ENCODE measurements at regions not wholly inside any gene's neighbourhood (a gene's known extent, or its start where the extent isn't known, plus 50 kb on each side); places are given as distances from the start of the nearest gene placed in this dataset.
"Not testable (repeated sequence)": the region's sequence is repeated elsewhere in the genome, so short reads cannot be mapped to it uniquely, and the experiment has no call there.

GRCh38 chr10:8665322-8665721, 610.8 kb downstream of the GATA3 start:
- in situ Hi-C loops (cut with HindIII; ENCODE audit: low sequenced_read_pairs): no loop called here
- DNase-seq (ENCODE audit: low spot score): no peak

GRCh38 chr10:8670461-8670860, 616.0 kb downstream of the GATA3 start:
- DNase-seq (ENCODE audit: low spot score): no peak
- in situ Hi-C loops (cut with HindIII; ENCODE audit: low sequenced_read_pairs): no loop called here

DNA sequence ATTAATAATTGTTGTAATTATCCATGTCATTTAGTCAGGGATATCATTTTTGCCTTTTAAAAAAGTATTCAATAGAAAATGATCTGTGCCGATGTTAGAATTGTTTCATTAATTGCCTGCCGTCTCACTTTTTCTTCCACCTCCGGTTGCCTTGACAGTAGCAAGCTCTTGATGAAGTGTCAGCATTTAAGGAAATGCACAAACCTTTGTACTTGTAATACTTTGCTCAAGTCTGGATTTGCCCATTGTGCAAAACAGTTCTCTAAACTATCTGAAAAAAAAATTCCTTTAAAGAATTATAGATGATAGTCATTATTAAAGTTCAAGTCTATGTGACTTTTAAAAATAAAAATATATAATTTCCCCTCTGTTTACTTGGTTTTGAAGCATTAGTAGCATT, 619.7 kb downstream of the GATA3 start:
- in situ Hi-C loops (cut with HindIII; ENCODE audit: low sequenced_read_pairs): no loop called here
- DNase-seq (ENCODE audit: low spot score): no peak

DNA sequence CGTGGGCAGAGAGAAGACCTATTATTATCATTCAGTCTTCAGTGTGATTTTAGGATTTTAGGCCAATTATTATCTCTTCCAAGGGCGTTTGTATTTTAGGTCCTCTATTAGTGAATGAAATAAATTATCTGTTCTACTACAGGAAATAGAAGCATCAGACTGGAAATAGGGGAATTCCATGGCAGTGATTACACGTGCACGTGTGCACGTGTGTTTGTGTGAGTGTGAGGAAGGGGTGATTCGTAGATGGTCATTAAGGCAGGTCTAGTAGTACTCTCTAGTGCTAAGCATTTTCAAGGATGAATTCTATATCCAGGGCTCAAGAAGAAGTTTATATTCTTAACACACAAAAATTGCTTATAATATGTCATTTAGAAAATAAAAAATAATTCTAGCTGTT, 623.2 kb downstream of the GATA3 start:
- no peak for DNase-seq (ENCODE audit: low spot score)
- in situ Hi-C loops (cut with HindIII; ENCODE audit: low sequenced_read_pairs): no loop called here

GRCh38 chr10:8684916-8685315, 630.4 kb downstream of the GATA3 start:
- in situ Hi-C loops (cut with HindIII; ENCODE audit: low sequenced_read_pairs); DNase-seq (ENCODE audit: low spot score): not testable (repeated sequence)

GRCh38 chr10:8688881-8689280, 634.4 kb downstream of the GATA3 start:
- in situ Hi-C loops (cut with HindIII; ENCODE audit: low sequenced_read_pairs): no loop called here
- no peak for DNase-seq (ENCODE audit: low spot score)

GRCh38 chr10:8691498-8692017, 637.1 kb downstream of the GATA3 start:
- DNase-seq (ENCODE audit: low spot score): no peak
- in situ Hi-C loops (cut with HindIII; ENCODE audit: low sequenced_read_pairs): no loop called here

DNA sequence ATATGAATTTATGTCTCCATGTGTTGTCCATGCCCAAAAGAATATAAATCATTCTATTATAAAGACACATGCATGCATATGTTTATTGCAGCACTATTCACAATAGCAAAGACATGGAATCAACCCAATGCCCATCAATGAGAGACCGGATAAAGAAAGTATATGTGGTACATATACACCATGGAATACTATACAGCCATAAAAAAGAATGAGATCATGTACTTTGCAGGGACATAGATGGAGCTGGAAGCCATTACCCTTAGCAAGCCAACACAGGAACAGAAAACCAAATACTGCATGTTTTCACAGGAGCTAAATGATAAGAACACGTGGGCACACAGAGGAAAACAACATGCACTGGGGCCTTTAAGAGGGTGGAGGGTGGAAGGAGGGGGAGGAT, 639.1 kb downstream of the GATA3 start:
- in situ Hi-C loops (cut with HindIII; ENCODE audit: low sequenced_read_pairs); DNase-seq (ENCODE audit: low spot score): not testable (repeated sequence)

GRCh38 chr10:8696746-8697145, 642.3 kb downstream of the GATA3 start:
- in situ Hi-C loops (cut with HindIII; ENCODE audit: low sequenced_read_pairs): no loop called here
- DNase-seq (ENCODE audit: low spot score): no peak

GRCh38 chr10:8700689-8701088, 646.2 kb downstream of the GATA3 start:
- no peak for DNase-seq (ENCODE audit: low spot score)
- in situ Hi-C loops (cut with HindIII; ENCODE audit: low sequenced_read_pairs): no loop called here

GRCh38 chr10:8702181-8702580, 647.7 kb downstream of the GATA3 start:
- in situ Hi-C loops (cut with HindIII; ENCODE audit: low sequenced_read_pairs): no loop called here
- no peak for DNase-seq (ENCODE audit: low spot score)

- DNase-seq (ENCODE audit: low spot score): no peak
Measured at GRCh38 chr10:8705415-8705814, 650.9 kb downstream of the GATA3 start.

DNA sequence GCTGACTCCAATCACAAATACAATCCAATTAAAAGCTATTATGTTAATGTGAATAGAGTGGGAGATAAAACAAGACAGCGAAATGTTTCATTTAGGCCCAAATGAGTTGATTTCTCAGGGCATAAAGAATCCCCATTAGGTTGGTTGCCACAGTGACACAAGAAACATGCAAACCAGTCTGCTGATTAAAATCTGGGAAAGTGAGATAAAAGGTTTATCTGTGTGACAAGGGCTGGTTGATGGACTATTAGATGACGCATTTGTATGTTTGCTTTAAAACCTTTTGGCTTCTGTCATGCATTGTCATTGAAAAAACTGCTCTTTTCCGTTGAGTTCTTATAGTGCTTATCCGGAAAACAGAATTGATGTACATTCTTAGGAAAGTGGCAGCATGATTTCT, 658.2 kb downstream of the GATA3 start:
- no peak for DNase-seq (ENCODE audit: low spot score)
- in situ Hi-C loops (cut with HindIII; ENCODE audit: low sequenced_read_pairs): no loop called here

More at GRCh38 chr10:8705415-8705814, 650.9 kb downstream of the GATA3 start:
- in situ Hi-C loops (cut with HindIII; ENCODE audit: low sequenced_read_pairs): no loop called here

DNA sequence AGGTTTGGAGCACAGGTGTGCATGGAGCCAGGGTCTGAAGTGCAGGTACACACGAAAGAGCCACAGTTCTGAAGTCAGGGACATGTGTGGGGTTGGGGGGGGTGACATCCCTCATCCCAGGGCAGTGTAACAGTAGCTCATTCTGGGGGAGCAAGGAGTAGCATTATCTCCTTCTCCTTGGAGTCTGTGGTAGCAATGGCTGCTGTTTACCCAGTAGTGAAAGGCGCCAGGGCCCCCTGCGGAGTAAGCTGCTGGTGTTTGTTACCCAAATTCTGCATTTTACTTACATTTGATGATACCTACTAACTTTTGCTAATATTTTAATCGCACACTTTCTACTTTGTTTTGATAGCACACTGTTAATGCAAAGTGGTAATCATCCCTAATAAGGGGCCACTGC, 665.5 kb downstream of the GATA3 start:
- DNase-seq (ENCODE audit: low spot score): no peak
- in situ Hi-C loops (cut with HindIII; ENCODE audit: low sequenced_read_pairs): no loop called here

GRCh38 chr10:8721650-8722049, 667.2 kb downstream of the GATA3 start:
- in situ Hi-C loops (cut with HindIII; ENCODE audit: low sequenced_read_pairs): no loop called here
- no peak for DNase-seq (ENCODE audit: low spot score)

GRCh38 chr10:8722835-8723234, 668.3 kb downstream of the GATA3 start:
- DNase-seq (ENCODE audit: low spot score): no peak
- in situ Hi-C loops (cut with HindIII; ENCODE audit: low sequenced_read_pairs): no loop called here

- no peak for DNase-seq (ENCODE audit: low spot score)
Measured at GRCh38 chr10:8725343-8725742, 670.9 kb downstream of the GATA3 start.

DNA sequence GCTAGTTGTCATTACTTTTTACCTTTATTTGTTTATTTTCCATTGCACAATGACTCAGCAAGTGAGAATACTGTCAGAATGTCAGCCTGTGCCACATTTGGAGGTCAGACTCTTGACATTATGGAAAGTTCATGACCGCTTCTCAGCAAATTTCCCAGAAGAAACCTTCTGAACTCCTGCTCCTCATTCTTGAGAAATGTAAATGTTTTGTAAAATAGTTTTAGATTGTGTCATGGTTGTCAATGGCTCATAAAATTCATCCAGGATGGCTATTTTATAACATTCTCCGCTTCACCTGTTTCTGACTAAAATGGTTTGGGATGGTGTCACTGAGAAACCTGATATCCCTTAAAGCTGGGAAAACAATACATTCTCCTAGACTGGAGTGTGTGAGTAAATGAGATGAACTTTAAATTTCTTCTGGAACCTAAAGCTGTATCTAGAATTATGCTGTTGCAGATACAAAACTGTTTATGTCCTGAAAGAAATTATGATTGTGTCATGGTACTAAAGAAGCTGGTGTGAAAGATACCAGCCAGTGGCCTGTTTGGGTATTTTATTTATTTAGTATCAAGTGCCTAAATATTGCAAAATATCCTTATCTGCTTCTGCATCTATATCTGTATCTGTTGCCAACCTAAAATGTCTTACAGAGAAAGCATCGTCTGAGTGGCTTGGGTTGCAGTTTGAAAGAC, 671.7 kb downstream of the GATA3 start:
- DNase-seq (ENCODE audit: low spot score): no peak
- in situ Hi-C loops (cut with HindIII; ENCODE audit: low sequenced_read_pairs): no loop called here

More at GRCh38 chr10:8725343-8725742, 670.9 kb downstream of the GATA3 start:
- in situ Hi-C loops (cut with HindIII; ENCODE audit: low sequenced_read_pairs): no loop called here

- in situ Hi-C loops (cut with HindIII; ENCODE audit: low sequenced_read_pairs): no loop called here
- no peak for DNase-seq (ENCODE audit: low spot score)
Measured at GRCh38 chr10:8726779-8727084, 672.2 kb downstream of the GATA3 start.

DNA sequence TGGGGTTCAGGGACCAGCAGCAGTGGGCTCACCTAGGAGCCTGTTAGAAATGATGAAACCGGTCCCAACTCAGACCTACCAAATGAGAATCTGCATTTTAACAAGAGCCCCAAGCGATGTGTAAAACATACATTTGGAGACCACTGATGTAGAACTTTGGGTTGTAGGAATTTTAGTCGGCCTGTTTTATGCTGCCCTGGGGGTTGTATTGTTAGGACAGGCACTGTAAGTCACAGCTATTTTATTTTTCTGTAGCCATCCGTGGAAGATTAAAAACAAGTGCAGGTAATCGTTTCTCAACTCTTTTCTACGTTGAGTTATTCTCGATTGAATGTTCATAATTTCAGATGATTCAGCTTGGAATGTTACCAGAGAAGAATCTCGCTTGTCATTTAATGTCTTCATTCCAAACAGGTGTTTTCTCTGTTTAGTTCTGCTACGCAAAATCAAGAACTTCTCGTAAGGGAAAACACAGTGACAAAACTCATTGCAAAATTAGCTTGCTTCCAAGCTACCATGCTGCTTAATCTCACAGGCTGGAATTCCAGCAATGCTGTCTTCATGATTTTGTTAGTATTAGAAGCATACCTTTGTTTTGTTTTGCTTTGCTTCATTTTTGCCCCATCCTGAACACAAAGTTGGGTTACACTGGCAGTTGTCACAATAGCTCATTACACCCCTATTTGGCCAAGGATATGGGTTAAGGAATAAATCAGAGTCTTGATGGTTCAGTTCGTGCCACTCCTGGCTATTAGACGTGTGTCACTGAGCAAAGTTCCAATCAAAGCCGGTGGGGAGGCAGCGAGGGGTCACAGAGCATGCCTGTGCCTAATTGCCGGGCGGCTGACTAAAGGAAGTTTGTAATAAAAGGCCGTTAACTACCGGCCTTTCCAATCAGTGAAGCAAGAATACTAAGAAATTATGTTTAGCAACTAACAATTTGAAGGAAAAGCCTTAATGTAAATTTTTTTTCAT, 676.9 kb downstream of the GATA3 start:
- DNase-seq (ENCODE audit: low spot score): no peak
- in situ Hi-C loops (cut with HindIII; ENCODE audit: low sequenced_read_pairs): no loop called here
